CD4-positive, alpha-beta T cell (primary cell): ENCODE measurements at regions not wholly inside any gene's neighbourhood (a gene's known extent, or its start where the extent isn't known, plus 50 kb on each side); places are given as distances from the start of the nearest gene placed in this dataset.

Experiments
- ATAC-seq: fragments of 200-7000 bp; cut with Tn5 transposase; one replicate; pipeline ENCODE4 v1.10.0; 2022; ENCODE audit warnings: mild to moderate bottlenecking; ENCODE audit not compliant: poor library complexity
- CTCF ChIA-PET: fragments of 350-600 bp; sonication (Branson Sonifier 250); formaldehyde crosslinking; loops from one replicate; lab custom pipeline; 2021; ENCODE audit warnings: antibody characterized with exemption, inconsistent platforms; lab: Charles Lee
- POLR2A ChIA-PET: fragments of 350-600 bp; sonication (Branson Sonifier 250); formaldehyde crosslinking; loops from one replicate; lab custom pipeline; 2021; ENCODE audit warnings: antibody characterized with exemption, inconsistent platforms; lab: Charles Lee
- DNase-seq, 14 experiments: peaks; one replicate each; pipeline ENCODE4 v3.0.0-alpha.2; 2013 to 2020; ENCODE audit warnings: mixed read lengths in 2 of 14
- H3K27ac ChIP-seq, 2 donors: one replicate each; pipeline versions ENCODE4 v1.5.1 to v1.7.0; 2013; ENCODE audit warnings: low read length in 2 of 2, low read depth in 1 of 2, mild to moderate bottlenecking in 1 of 2
- H3K27me3 ChIP-seq, 2 experiments: 1 replicate in 1 of 2; 2 replicates in 1 of 2; pipeline versions ENCODE4 v1.6.1 to v1.7.0; 2013; ENCODE audit warnings: low read length in 2 of 2, control low read depth in 1 of 2, mild to moderate bottlenecking in 1 of 2, moderate library complexity in 1 of 2; ENCODE audit not compliant: insufficient read depth in 2 of 2, control insufficient read depth in 1 of 2
- H3K36me3 ChIP-seq: one replicate; pipeline ENCODE4 v1.6.1; 2013; ENCODE audit warnings: low read length, control low read depth; ENCODE audit not compliant: insufficient read depth
- H3K4me1 ChIP-seq: one replicate; pipeline ENCODE4 v1.6.1; 2013; ENCODE audit warnings: low read length, control low read depth; ENCODE audit not compliant: insufficient read depth
- H3K4me3 ChIP-seq: one replicate; pipeline ENCODE4 v1.5.1; 2013; ENCODE audit warnings: mild to moderate bottlenecking, low read length, moderate library complexity
- H3K9me3 ChIP-seq, 2 experiments: 1 replicate in 1 of 2; 2 replicates in 1 of 2; pipeline versions ENCODE4 v1.6.1 to v1.7.0; 2013; ENCODE audit warnings: low read length in 2 of 2, mild to moderate bottlenecking in 2 of 2, control low read depth in 1 of 2, moderate library complexity in 1 of 2; ENCODE audit not compliant: control insufficient read depth in 1 of 2, insufficient read depth in 1 of 2
- H3K27ac Mint-ChIP-seq: one replicate; pipeline ENCODE4 v1.8.0; 2020; ENCODE audit warnings: mixed read lengths
- H3K27me3 Mint-ChIP-seq: one replicate; pipeline ENCODE4 v1.8.0; 2021; ENCODE audit warnings: mixed read lengths
- H3K36me3 Mint-ChIP-seq: one replicate; pipeline ENCODE4 v1.8.0; 2021; ENCODE audit warnings: low read depth, mixed read lengths
- H3K4me1 Mint-ChIP-seq: one replicate; pipeline ENCODE4 v1.8.0; 2021; ENCODE audit warnings: low read depth, mixed read lengths
- H3K4me3 Mint-ChIP-seq: one replicate; pipeline ENCODE4 v1.8.0; 2020; ENCODE audit warnings: mild to moderate bottlenecking, mixed read lengths
- H3K9me3 Mint-ChIP-seq: one replicate; pipeline ENCODE4 v1.8.0; 2020; ENCODE audit warnings: mixed read lengths
- intact Hi-C, 2 experiments: fragments of 100-400 bp; cut with DNase I in 1 of 2; cut with micrococcal nuclease in 1 of 2; formaldehyde crosslinking; loops; one replicate each; pipeline versions ENCODE4 v1.15.1 to v1.9.0; 2023 to 2025; cut with DNase I, micrococcal nuclease
- TF ChIP-seq, protein P1 (sequence below): fragments of 200-600 bp; IDR thresholded peaks from one replicate; pipeline ENCODE4 v1.8.0; 2022; ENCODE audit warnings: antibody characterized with exemption, mild to moderate bottlenecking

GRCh38 chr10:36608866-36609265 is 516.5 kb upstream of the ANKRD30A start:
- no peaks in the 10 kb centered on the region for H3K27me3 Mint-ChIP-seq
- H3K27ac Mint-ChIP-seq, result no peak overlapping the region
- ChIA-PET POLR2A (no interaction called here), CTCF (no interaction called here)
- Histone ChIP-seq H3K36me3 (no peaks in the 10 kb centered on the region), H3K27me3 (no peaks in the 10 kb centered on the region), H3K27ac (no peak overlapping the region), H3K4me1 (no peaks in the 10 kb centered on the region), H3K4me3 (no peak overlapping the region), H3K9me3 (peaks cover 4 to 5% of the 10 kb centered on the region in 2 experiments)
- H3K4me3 Mint-ChIP-seq, result no peak overlapping the region
- H3K4me1 Mint-ChIP-seq, result no peaks in the 10 kb centered on the region
- ATAC-seq, result no peak
- no peak for DNase-seq
- TF ChIP-seq, protein P1, sequence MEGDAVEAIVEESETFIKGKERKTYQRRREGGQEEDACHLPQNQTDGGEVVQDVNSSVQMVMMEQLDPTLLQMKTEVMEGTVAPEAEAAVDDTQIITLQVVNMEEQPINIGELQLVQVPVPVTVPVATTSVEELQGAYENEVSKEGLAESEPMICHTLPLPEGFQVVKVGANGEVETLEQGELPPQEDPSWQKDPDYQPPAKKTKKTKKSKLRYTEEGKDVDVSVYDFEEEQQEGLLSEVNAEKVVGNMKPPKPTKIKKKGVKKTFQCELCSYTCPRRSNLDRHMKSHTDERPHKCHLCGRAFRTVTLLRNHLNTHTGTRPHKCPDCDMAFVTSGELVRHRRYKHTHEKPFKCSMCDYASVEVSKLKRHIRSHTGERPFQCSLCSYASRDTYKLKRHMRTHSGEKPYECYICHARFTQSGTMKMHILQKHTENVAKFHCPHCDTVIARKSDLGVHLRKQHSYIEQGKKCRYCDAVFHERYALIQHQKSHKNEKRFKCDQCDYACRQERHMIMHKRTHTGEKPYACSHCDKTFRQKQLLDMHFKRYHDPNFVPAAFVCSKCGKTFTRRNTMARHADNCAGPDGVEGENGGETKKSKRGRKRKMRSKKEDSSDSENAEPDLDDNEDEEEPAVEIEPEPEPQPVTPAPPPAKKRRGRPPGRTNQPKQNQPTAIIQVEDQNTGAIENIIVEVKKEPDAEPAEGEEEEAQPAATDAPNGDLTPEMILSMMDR, result no peak
- peaks cover 5% of the 10 kb centered on the region for H3K9me3 Mint-ChIP-seq
- no peaks in the 10 kb centered on the region for H3K36me3 Mint-ChIP-seq
- intact Hi-C loops, result no loop called here

DNA sequence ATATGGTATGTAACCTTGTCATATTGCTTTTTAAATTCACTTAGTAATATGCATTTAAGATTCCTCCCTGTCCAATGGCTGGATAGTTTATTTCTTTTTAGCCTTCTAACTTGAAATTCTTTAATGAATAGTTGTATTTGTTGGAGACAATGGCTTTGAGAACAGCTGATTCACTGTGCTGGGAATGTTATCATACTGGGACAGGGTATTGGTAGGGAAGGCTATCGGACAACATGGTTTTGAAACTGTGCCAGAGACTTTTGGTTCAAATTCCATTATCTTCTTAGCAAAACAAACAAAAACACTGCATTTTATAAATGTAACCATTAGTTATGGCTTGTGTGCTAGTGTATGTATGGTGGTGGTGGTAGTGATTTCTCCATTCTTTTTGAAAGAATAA is 517.1 kb upstream of the ANKRD30A start:
- Mint-ChIP-seq H3K27ac (no peak overlapping the region), H3K27me3 (no peaks in the 10 kb centered on the region), H3K9me3 (peaks cover 5% of the 10 kb centered on the region), H3K4me1 (no peaks in the 10 kb centered on the region), H3K4me3 (no peak overlapping the region), H3K36me3 (no peaks in the 10 kb centered on the region)
- ChIA-PET CTCF (no interaction called here), POLR2A (no interaction called here)
- H3K36me3 ChIP-seq, result no peaks in the 10 kb centered on the region
- H3K4me1 ChIP-seq, result no peaks in the 10 kb centered on the region
- intact Hi-C loops, result no loop called here
- H3K9me3 ChIP-seq, result peaks cover 4 to 5% of the 10 kb centered on the region in 2 experiments
- no peaks in the 10 kb centered on the region for H3K27me3 ChIP-seq
- TF ChIP-seq, protein P1, result no peak
- no peak overlapping the region for H3K27ac ChIP-seq
- no peak overlapping the region for H3K4me3 ChIP-seq
- DNase-seq (no peak), ATAC-seq (no peak)

- H3K36me3 ChIP-seq, result no peaks in the 10 kb centered on the region
- TF ChIP-seq, protein P1, result no peak
- no peaks in the 10 kb centered on the region for H3K27me3 ChIP-seq
- ATAC-seq (no peak), DNase-seq (no peak)
- Mint-ChIP-seq H3K4me3 (no peak overlapping the region), H3K36me3 (no peaks in the 10 kb centered on the region), H3K4me1 (no peaks in the 10 kb centered on the region), H3K27me3 (no peaks in the 10 kb centered on the region), H3K27ac (no peak overlapping the region), H3K9me3 (peaks cover 8% of the 10 kb centered on the region)
- H3K4me3 ChIP-seq, result no peak overlapping the region
- intact Hi-C loops, result no loop called here
- ChIA-PET POLR2A (no interaction called here), CTCF (no interaction called here)
- no peaks in the 10 kb centered on the region for H3K4me1 ChIP-seq
- H3K27ac ChIP-seq, result no peak overlapping the region
- peaks cover 5% of the 10 kb centered on the region in 2 experiments for H3K9me3 ChIP-seq
Observed at GRCh38 chr10:36606234-36606839, 519.1 kb upstream of the ANKRD30A start.
